ENCODE measurements at regions not wholly inside any gene's neighbourhood (a gene's known extent, or its start where the extent isn't known, plus 50 kb on each side); places are given as distances from the start of the nearest gene placed in this dataset.
"Not testable (repeated sequence)": the region's sequence is repeated elsewhere in the genome, so short reads cannot be mapped to it uniquely, and the experiment has no call there.

- no peaks in the 10 kb centered on the region for H3K9me2 ChIP-seq (ENCODE audit: insufficient read depth)
- no peak overlapping the region for H3K9ac ChIP-seq
- no peaks in the 10 kb centered on the region for H3F3A ChIP-seq (ENCODE audit: insufficient read depth)
- in situ Hi-C loops (cut with MboI) = no loop called here
- H3K27ac ChIP-seq = no peak overlapping the region
- H3K4me3 ChIP-seq = no peak overlapping the region
- no peaks in the 10 kb centered on the region for H4K20me1 ChIP-seq (ENCODE audit: insufficient read depth)
- no peaks in the 10 kb centered on the region for H3K9me3 ChIP-seq (ENCODE audit: low read depth)
- H3K79me2 ChIP-seq (ENCODE audit: insufficient read depth) = no peaks in the 10 kb centered on the region
- H3K36me3 ChIP-seq (ENCODE audit: low read depth) = no peaks in the 10 kb centered on the region
- no peak overlapping the region for H2AFZ ChIP-seq
- H3K4me1 ChIP-seq (ENCODE audit: insufficient read depth) = no peaks in the 10 kb centered on the region
- WGBS, 2 experiments (ENCODE audit: low coverage in 1 of 2, low lambda C conversion rate in 2 of 2, missing lambda C conversion rate in 2 of 2) = 74 to 75% methylated on average over 3 of the region's 3 CpGs
- no peak for DNase-seq
- TF ChIP-seq EZH2phosphoT487 (IDR thresholded peaks at IDR 0.05; ENCODE audit: insufficient read depth, low read depth) (no peak), EZH2 (IDR thresholded peaks at IDR 0.05; ENCODE audit: insufficient read depth, poor library complexity, severe bottlenecking) (no peak)
- no peak overlapping the region for H3K4me2 ChIP-seq (ENCODE audit: unreplicated experiment)
- no peaks in the 10 kb centered on the region for H3K27me3 ChIP-seq (replicated peaks; ENCODE audit: insufficient read depth)
These were observed 131.4 kb upstream of the MAN2A1 start for GRCh38 chr5:109558364-109558763.

GRCh38 chr5:109553846-109554245 lies 135.9 kb upstream of the MAN2A1 start:
- no peaks in the 10 kb centered on the region for H3K4me1 ChIP-seq (ENCODE audit: insufficient read depth)
- no peak overlapping the region for H3K4me3 ChIP-seq
- H3K36me3 ChIP-seq (ENCODE audit: low read depth) = no peaks in the 10 kb centered on the region
- TF ChIP-seq EZH2phosphoT487 (IDR thresholded peaks at IDR 0.05; ENCODE audit: insufficient read depth, low read depth) = no peak
- TF ChIP-seq EZH2 (IDR thresholded peaks at IDR 0.05; ENCODE audit: insufficient read depth, poor library complexity, severe bottlenecking) = no peak
- no peak overlapping the region for H3K27ac ChIP-seq
- no peak overlapping the region for H2AFZ ChIP-seq
- no peak for DNase-seq
- H3K9me3 ChIP-seq (ENCODE audit: low read depth) = no peaks in the 10 kb centered on the region
- WGBS, 2 experiments (ENCODE audit: low coverage in 1 of 2, low lambda C conversion rate in 2 of 2, missing lambda C conversion rate in 2 of 2) = 35% methylated on average over 1 of the region's 1 CpG
- in situ Hi-C loops (cut with MboI) = no loop called here
- no peaks in the 10 kb centered on the region for H3K27me3 ChIP-seq (replicated peaks; ENCODE audit: insufficient read depth)
- no peak overlapping the region for H3K4me2 ChIP-seq (ENCODE audit: unreplicated experiment)
- no peak overlapping the region for H3K9ac ChIP-seq
- H4K20me1 ChIP-seq (ENCODE audit: insufficient read depth) = no peaks in the 10 kb centered on the region
- no peaks in the 10 kb centered on the region for H3F3A ChIP-seq (ENCODE audit: insufficient read depth)
- no peaks in the 10 kb centered on the region for H3K79me2 ChIP-seq (ENCODE audit: insufficient read depth)
- no peaks in the 10 kb centered on the region for H3K9me2 ChIP-seq (ENCODE audit: insufficient read depth)

- 67 to 76% methylated on average over 4 of the region's 4 CpGs for WGBS, 2 experiments (ENCODE audit: low coverage in 1 of 2, low lambda C conversion rate in 2 of 2, missing lambda C conversion rate in 2 of 2)
- in situ Hi-C loops (cut with MboI) = not testable (repeated sequence)
These were observed 138.5 kb upstream of the MAN2A1 start for GRCh38 chr5:109551234-109551633.

GRCh38 chr5:109550077-109550476 lies 139.7 kb upstream of the MAN2A1 start:
- Histone ChIP-seq H3K27me3 (replicated peaks; ENCODE audit: insufficient read depth) (no peaks in the 10 kb centered on the region), H3K4me1 (ENCODE audit: insufficient read depth) (no peaks in the 10 kb centered on the region), H4K20me1 (ENCODE audit: insufficient read depth) (no peaks in the 10 kb centered on the region), H3K79me2 (ENCODE audit: insufficient read depth) (no peaks in the 10 kb centered on the region), H3K9ac (no peak overlapping the region), H3K36me3 (ENCODE audit: low read depth) (no peaks in the 10 kb centered on the region), H3F3A (ENCODE audit: insufficient read depth) (no peaks in the 10 kb centered on the region), H3K4me3 (no peak overlapping the region), H3K9me3 (ENCODE audit: low read depth) (no peaks in the 10 kb centered on the region), H2AFZ (no peak overlapping the region), H3K9me2 (ENCODE audit: insufficient read depth) (no peaks in the 10 kb centered on the region), H3K4me2 (ENCODE audit: unreplicated experiment) (no peak overlapping the region), H3K27ac (no peak overlapping the region)
- DNase-seq = no peak
- 23 to 50% methylated on average over 1 of the region's 1 CpG for WGBS, 2 experiments (ENCODE audit: low coverage in 1 of 2, low lambda C conversion rate in 2 of 2, missing lambda C conversion rate in 2 of 2)
- in situ Hi-C loops (cut with MboI) = no loop called here
- TF ChIP-seq EZH2 (IDR thresholded peaks at IDR 0.05; ENCODE audit: insufficient read depth, poor library complexity, severe bottlenecking) (no peak), EZH2phosphoT487 (IDR thresholded peaks at IDR 0.05; ENCODE audit: insufficient read depth, low read depth) (no peak)

More at GRCh38 chr5:109551234-109551633, 138.5 kb upstream of the MAN2A1 start:
- H3F3A ChIP-seq (ENCODE audit: insufficient read depth); H3K36me3 ChIP-seq (ENCODE audit: low read depth); H3K4me3 ChIP-seq; H3K27ac ChIP-seq; H3K27me3 ChIP-seq (replicated peaks; ENCODE audit: insufficient read depth); H3K9ac ChIP-seq; H2AFZ ChIP-seq; H3K79me2 ChIP-seq (ENCODE audit: insufficient read depth); H3K9me3 ChIP-seq (ENCODE audit: low read depth); H4K20me1 ChIP-seq (ENCODE audit: insufficient read depth); DNase-seq; H3K4me1 ChIP-seq (ENCODE audit: insufficient read depth); H3K4me2 ChIP-seq (ENCODE audit: unreplicated experiment); H3K9me2 ChIP-seq (ENCODE audit: insufficient read depth): not testable (repeated sequence)

GRCh38 chr5:109546461-109546860 lies 136.7 kb upstream of the PJA2 start:
- Histone ChIP-seq H3K9me2 (ENCODE audit: insufficient read depth) (no peaks in the 10 kb centered on the region), H3K9ac (no peak overlapping the region), H3K27ac (no peak overlapping the region), H4K20me1 (ENCODE audit: insufficient read depth) (no peaks in the 10 kb centered on the region), H3K36me3 (ENCODE audit: low read depth) (no peaks in the 10 kb centered on the region), H3K4me2 (ENCODE audit: unreplicated experiment) (no peak overlapping the region), H3K4me1 (ENCODE audit: insufficient read depth) (no peaks in the 10 kb centered on the region), H3K79me2 (ENCODE audit: insufficient read depth) (no peaks in the 10 kb centered on the region), H3K9me3 (ENCODE audit: low read depth) (no peaks in the 10 kb centered on the region), H3K27me3 (replicated peaks; ENCODE audit: insufficient read depth) (no peaks in the 10 kb centered on the region), H3K4me3 (no peak overlapping the region), H3F3A (ENCODE audit: insufficient read depth) (no peaks in the 10 kb centered on the region), H2AFZ (no peak overlapping the region)
- no peak for DNase-seq
- in situ Hi-C loops (cut with MboI) = no loop called here
- TF ChIP-seq EZH2phosphoT487 (IDR thresholded peaks at IDR 0.05; ENCODE audit: insufficient read depth, low read depth) (no peak), EZH2 (IDR thresholded peaks at IDR 0.05; ENCODE audit: insufficient read depth, poor library complexity, severe bottlenecking) (no peak)

- H3K9me3 ChIP-seq (ENCODE audit: low read depth); H3K4me2 ChIP-seq (ENCODE audit: unreplicated experiment); H3K36me3 ChIP-seq (ENCODE audit: low read depth); H3K27me3 ChIP-seq (replicated peaks; ENCODE audit: insufficient read depth); H3K4me1 ChIP-seq (ENCODE audit: insufficient read depth); H3K9ac ChIP-seq; H3K79me2 ChIP-seq (ENCODE audit: insufficient read depth); H3K27ac ChIP-seq; H2AFZ ChIP-seq; H3F3A ChIP-seq (ENCODE audit: insufficient read depth); H3K4me3 ChIP-seq; H4K20me1 ChIP-seq (ENCODE audit: insufficient read depth); in situ Hi-C loops (cut with MboI); DNase-seq; H3K9me2 ChIP-seq (ENCODE audit: insufficient read depth): not testable (repeated sequence)
- 5 to 13% methylated on average over 1 of the region's 1 CpG for WGBS, 2 experiments (ENCODE audit: low coverage in 1 of 2, low lambda C conversion rate in 2 of 2, missing lambda C conversion rate in 2 of 2)
These were observed 135.1 kb upstream of the PJA2 start for GRCh38 chr5:109544873-109545272.

GRCh38 chr5:109538692-109539091 lies 128.9 kb upstream of the PJA2 start:
- H3K27ac ChIP-seq; H3K36me3 ChIP-seq (ENCODE audit: low read depth); H3K9me2 ChIP-seq (ENCODE audit: insufficient read depth); H3K9ac ChIP-seq; H3K4me1 ChIP-seq (ENCODE audit: insufficient read depth); in situ Hi-C loops (cut with MboI); H3K27me3 ChIP-seq (replicated peaks; ENCODE audit: insufficient read depth); H4K20me1 ChIP-seq (ENCODE audit: insufficient read depth); H3K79me2 ChIP-seq (ENCODE audit: insufficient read depth); H2AFZ ChIP-seq; DNase-seq; H3K4me3 ChIP-seq; H3F3A ChIP-seq (ENCODE audit: insufficient read depth); H3K4me2 ChIP-seq (ENCODE audit: unreplicated experiment); H3K9me3 ChIP-seq (ENCODE audit: low read depth): not testable (repeated sequence)
- 25 to 31% methylated on average over 1 of the region's 1 CpG for WGBS, 2 experiments (ENCODE audit: low coverage in 1 of 2, low lambda C conversion rate in 2 of 2, missing lambda C conversion rate in 2 of 2)
